Lower lobe of right lung (tissue), 2 donors: ENCODE measurements at regions not wholly inside any gene's neighbourhood (a gene's known extent, or its start where the extent isn't known, plus 50 kb on each side); places are given as distances from the start of the nearest gene placed in this dataset.

Experiments used
- ATAC-seq, 2 donors: fragments of 200-7000 bp; cut with Tn5 transposase; one replicate each; pipeline ENCODE4 v1.9.1; 2020 to 2022; ENCODE audit warnings: mild to moderate bottlenecking in 2 of 2, moderate library complexity in 2 of 2
- DNase-seq: peaks from one replicate; pipeline ENCODE4 v3.0.0-alpha.2; 2020
- H3K27ac ChIP-seq: fragments of 200-600 bp; one replicate; pipeline ENCODE4 v1.8.0; 2022
- H3K27me3 ChIP-seq: fragments of 200-600 bp; one replicate; pipeline ENCODE4 v1.8.0; 2022; ENCODE audit warnings: low read depth
- H3K36me3 ChIP-seq: fragments of 200-600 bp; one replicate; pipeline ENCODE4 v1.8.0; 2022; ENCODE audit warnings: mild to moderate bottlenecking
- H3K4me1 ChIP-seq: fragments of 200-600 bp; one replicate; pipeline ENCODE4 v1.8.0; 2022
- H3K4me3 ChIP-seq: fragments of 200-600 bp; one replicate; pipeline ENCODE4 v1.8.0; 2022; ENCODE audit warnings: mild to moderate bottlenecking
- H3K9me3 ChIP-seq: fragments of 200-600 bp; one replicate; pipeline ENCODE4 v1.8.0; 2022
- intact Hi-C: fragments of 100-400 bp; cut with DNase I; formaldehyde crosslinking; loops from one replicate; pipeline ENCODE4 v1.11.0; 2022
- TF ChIP-seq, protein P1 (sequence below): fragments of 200-600 bp; IDR thresholded peaks from one replicate; pipeline ENCODE4 v1.8.0; 2022; ENCODE audit warnings: antibody characterized with exemption, mild to moderate bottlenecking
- donor health status: DM: no; HTN: yes; CAD: no; lungs with severe emphysema.

DNA sequence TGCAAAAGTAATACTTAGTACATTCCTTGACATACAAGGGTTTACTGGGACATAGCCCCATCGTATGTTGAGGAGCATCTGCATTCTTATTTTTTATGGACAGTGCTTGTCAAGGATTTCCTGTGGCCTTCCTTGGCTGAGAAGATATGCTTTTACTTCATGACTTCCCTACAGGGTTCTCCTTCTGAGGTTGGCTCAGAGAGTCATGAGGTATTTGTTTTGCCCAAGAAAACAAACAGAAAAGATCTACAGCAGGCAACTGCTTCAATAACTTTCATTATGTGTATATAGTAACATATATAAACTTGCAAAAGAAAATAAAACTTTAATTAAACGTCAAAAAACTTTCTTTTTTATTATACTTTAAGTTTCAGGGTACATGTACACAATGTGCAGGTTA lies 577.2 kb upstream of the SEMA3D start:
- Histone ChIP-seq H3K27ac (no peak overlapping the region), H3K27me3 (no peaks in the 10 kb centered on the region)

DNA sequence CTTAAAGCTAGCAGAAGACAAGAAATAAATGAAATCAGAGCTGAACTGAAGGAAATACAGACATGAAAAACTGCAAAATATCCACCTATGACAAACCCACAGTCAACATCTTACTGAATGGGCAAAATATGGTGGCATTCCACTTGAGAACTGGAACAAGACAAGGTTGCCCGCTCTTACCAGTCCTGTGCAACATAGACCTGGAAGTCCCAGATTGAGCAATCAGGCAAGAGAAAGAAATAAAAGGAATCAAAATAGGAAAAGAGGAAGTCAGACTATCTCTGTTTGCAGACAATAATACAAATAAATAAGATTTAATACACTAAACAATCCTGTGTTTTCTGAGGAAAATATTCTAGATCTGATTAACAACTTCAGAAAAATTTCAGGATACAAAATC lies 570.5 kb upstream of the SEMA3D start:
- H3K4me3 ChIP-seq: no peak overlapping the region
- TF ChIP-seq, protein P1, sequence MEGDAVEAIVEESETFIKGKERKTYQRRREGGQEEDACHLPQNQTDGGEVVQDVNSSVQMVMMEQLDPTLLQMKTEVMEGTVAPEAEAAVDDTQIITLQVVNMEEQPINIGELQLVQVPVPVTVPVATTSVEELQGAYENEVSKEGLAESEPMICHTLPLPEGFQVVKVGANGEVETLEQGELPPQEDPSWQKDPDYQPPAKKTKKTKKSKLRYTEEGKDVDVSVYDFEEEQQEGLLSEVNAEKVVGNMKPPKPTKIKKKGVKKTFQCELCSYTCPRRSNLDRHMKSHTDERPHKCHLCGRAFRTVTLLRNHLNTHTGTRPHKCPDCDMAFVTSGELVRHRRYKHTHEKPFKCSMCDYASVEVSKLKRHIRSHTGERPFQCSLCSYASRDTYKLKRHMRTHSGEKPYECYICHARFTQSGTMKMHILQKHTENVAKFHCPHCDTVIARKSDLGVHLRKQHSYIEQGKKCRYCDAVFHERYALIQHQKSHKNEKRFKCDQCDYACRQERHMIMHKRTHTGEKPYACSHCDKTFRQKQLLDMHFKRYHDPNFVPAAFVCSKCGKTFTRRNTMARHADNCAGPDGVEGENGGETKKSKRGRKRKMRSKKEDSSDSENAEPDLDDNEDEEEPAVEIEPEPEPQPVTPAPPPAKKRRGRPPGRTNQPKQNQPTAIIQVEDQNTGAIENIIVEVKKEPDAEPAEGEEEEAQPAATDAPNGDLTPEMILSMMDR: no peak

More for the DNA sequence above, 577.2 kb upstream of the SEMA3D start:
- no peak overlapping the region for H3K4me3 ChIP-seq
- H3K4me1 ChIP-seq: no peaks in the 10 kb centered on the region
- ATAC-seq (no peak), DNase-seq (no peak)
- intact Hi-C loops: no loop called here
- TF ChIP-seq, protein P1: no peak
- H3K9me3 ChIP-seq: no peaks in the 10 kb centered on the region
- H3K36me3 ChIP-seq: no peaks in the 10 kb centered on the region

DNA sequence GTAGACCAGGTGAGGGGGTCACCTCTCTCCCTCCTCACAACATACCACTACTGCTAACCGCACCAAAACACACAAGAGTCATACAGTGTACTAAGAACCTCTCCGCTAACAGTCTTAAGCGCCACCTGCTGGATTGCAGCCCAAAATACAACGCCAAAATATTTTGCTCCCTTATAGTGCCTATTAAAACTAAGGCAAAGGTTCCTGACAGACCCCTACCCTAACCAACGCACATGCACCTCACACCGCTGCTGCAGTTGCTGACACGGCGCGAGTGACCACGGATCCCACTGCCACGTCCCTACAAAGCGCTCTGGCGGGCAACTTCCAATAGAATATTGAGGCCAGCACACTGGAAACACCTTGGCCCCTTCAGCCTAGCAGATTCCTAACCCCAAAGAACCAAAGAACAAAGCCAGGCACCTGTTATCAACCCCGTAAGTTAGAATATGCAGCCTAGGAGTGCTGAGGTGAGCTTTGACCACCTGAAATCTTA lies 563.6 kb upstream of the SEMA3D start:
- H3K9me3 ChIP-seq: peaks cover 11% of the 10 kb centered on the region
- DNase-seq (no peak), ATAC-seq (peak; percentile 78 to 82)
- H3K4me1 ChIP-seq: no peaks in the 10 kb centered on the region
- TF ChIP-seq, protein P1: peak; percentile 52
- no peak overlapping the region for H3K4me3 ChIP-seq
- H3K36me3 ChIP-seq: no peaks in the 10 kb centered on the region
- H3K27ac ChIP-seq: no peak overlapping the region
- H3K27me3 ChIP-seq: no peaks in the 10 kb centered on the region
- intact Hi-C loops: no loop called here

More for the DNA sequence above, 570.5 kb upstream of the SEMA3D start:
- intact Hi-C loops: no loop called here
- ATAC-seq (no peak), DNase-seq (no peak)
- Histone ChIP-seq H3K4me1 (no peaks in the 10 kb centered on the region), H3K27me3 (no peaks in the 10 kb centered on the region), H3K27ac (no peak overlapping the region), H3K9me3 (no peaks in the 10 kb centered on the region), H3K36me3 (no peaks in the 10 kb centered on the region)

DNA sequence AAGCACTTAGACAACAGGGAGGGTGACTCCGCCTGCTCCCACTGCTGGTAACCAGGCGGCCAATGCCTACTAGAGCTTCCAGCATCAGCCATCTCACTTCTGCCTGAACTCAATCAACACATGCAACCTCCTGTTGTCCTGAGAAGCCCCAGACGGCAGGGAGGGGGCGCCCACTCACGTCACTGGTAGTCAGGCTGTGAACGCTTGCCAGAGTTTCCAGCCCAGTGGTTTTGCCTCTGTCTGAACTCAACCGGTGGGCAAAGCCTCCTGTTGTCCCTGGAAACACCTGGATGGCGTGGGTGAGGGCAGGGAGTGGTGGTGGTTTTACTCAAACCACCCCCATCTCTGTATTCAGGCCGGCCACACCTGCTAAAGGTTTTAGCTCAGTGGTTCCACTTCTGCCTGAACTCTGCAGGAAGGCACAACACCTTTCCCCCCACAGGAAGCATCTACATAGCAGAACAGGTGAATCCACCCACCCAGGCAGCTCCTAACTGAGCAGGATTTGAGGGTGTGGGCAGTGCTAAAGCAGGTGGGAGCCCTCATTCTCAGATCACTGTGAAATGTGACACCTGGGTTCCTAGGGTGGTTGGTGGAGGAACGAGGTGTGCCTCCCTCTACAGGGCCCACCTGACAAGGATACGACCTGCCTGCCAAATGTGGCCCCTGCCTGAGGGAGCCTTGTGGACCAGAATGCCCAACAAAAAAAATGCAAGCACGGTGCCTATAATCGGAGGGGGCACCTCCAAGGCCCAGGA lies 563.0 kb upstream of the SEMA3D start:
- ATAC-seq: peak; percentile 26 to 47
- TF ChIP-seq, protein P1: no peak

DNA sequence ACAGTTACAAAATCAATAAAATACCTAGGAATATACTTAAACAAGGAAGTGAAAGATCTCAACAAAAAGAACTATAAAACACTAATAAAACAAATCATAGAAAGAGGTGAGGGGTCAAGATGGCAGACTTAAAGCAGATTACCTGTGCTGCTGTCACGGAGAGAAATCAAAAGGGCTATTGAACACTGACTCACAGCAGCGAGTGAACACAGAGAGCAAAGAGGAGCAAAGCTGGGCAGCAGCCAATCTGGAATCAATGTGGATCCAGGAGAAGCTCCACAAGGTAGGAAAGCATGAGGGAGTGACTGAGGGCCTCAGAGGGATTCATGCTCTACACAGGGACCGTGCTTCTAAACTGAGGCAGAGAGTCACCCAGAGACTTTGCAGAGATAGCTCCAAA lies 562.0 kb upstream of the SEMA3D start:
- Histone ChIP-seq H3K27me3 (no peaks in the 10 kb centered on the region), H3K4me1 (no peaks in the 10 kb centered on the region), H3K9me3 (peaks cover 11% of the 10 kb centered on the region), H3K27ac (no peak overlapping the region), H3K4me3 (no peak overlapping the region), H3K36me3 (no peaks in the 10 kb centered on the region)
- intact Hi-C loops: no loop called here
- peak in 1 of 2 donors; percentile 9 for ATAC-seq
- TF ChIP-seq, protein P1: no peak
- DNase-seq: no peak

More for the DNA sequence above, 563.0 kb upstream of the SEMA3D start:
- H3K27ac ChIP-seq: no peak overlapping the region
- intact Hi-C loops: no loop called here
- no peak for DNase-seq
- H3K4me3 ChIP-seq: no peak overlapping the region
- H3K36me3 ChIP-seq: no peaks in the 10 kb centered on the region
- H3K4me1 ChIP-seq: no peaks in the 10 kb centered on the region
- no peaks in the 10 kb centered on the region for H3K27me3 ChIP-seq
- peaks cover 11% of the 10 kb centered on the region for H3K9me3 ChIP-seq
